ENCODE measurements at regions not wholly inside any gene's neighbourhood (a gene's known extent, or its start where the extent isn't known, plus 50 kb on each side); places are given as distances from the start of the nearest gene placed in this dataset.

DNA sequence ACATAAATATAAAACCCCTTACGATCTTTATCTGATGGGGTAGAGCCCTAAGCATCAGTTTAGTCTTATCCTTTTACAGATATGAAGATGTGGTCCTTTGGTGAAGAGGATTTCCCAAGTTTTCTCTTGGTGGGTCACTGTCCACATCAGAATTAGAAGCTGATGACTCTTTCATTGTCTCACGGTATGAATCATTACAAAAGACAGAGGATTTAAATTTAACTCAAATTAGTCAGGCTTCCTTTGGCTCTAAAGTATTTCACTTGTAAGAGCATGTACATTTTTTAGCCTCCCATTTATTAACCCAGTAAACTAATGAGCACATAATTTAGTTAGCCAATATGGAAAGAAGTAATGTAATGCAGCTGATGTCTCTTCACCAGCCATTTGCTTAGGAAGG, 49.9 kb upstream of the TMEM26 start:
- DNase-seq = no peak
- H3K27ac ChIP-seq = no peak overlapping the region
- WGBS, 2 donors = 83 to 90% methylated on average over 2 of the region's 2 CpGs
- TF ChIP-seq, protein P1, sequence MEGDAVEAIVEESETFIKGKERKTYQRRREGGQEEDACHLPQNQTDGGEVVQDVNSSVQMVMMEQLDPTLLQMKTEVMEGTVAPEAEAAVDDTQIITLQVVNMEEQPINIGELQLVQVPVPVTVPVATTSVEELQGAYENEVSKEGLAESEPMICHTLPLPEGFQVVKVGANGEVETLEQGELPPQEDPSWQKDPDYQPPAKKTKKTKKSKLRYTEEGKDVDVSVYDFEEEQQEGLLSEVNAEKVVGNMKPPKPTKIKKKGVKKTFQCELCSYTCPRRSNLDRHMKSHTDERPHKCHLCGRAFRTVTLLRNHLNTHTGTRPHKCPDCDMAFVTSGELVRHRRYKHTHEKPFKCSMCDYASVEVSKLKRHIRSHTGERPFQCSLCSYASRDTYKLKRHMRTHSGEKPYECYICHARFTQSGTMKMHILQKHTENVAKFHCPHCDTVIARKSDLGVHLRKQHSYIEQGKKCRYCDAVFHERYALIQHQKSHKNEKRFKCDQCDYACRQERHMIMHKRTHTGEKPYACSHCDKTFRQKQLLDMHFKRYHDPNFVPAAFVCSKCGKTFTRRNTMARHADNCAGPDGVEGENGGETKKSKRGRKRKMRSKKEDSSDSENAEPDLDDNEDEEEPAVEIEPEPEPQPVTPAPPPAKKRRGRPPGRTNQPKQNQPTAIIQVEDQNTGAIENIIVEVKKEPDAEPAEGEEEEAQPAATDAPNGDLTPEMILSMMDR (IDR thresholded peaks at IDR 0.05) = no peak
- intact Hi-C loops (cut with DNase I; ENCODE audit: low total_unique reads) = no loop called here
- no peaks in the 10 kb centered on the region for H3K9me3 ChIP-seq
- no peaks in the 10 kb centered on the region for H3K27me3 ChIP-seq
- H3K36me3 ChIP-seq (ENCODE audit: low read depth, missing control alignments) = no peaks in the 10 kb centered on the region
- no peaks in the 10 kb centered on the region for H3K4me1 ChIP-seq
- no peak overlapping the region for H3K4me3 ChIP-seq

All from testis (tissue), 2 donors.